ENCODE measurements at regions not wholly inside any gene's neighbourhood (a gene's known extent, or its start where the extent isn't known, plus 50 kb on each side); places are given as distances from the start of the nearest gene placed in this dataset.

- TF ChIP-seq ZNF512B (CRISPR knock-in tag; IDR thresholded peaks at IDR 0.05; ENCODE audit: borderline replicate concordance) (no peak), ZNF263 (CRISPR knock-in tag; IDR thresholded peaks at IDR 0.05) (no peak), MEIS1 (CRISPR knock-in tag; IDR thresholded peaks at IDR 0.05; ENCODE audit: borderline replicate concordance) (no peak), RERE (CRISPR knock-in tag; IDR thresholded peaks at IDR 0.05; ENCODE audit: low read depth) (no peak), ZKSCAN5 (CRISPR knock-in tag; IDR thresholded peaks at IDR 0.05) (no peak), MAF1 (CRISPR knock-in tag; IDR thresholded peaks at IDR 0.05; ENCODE audit: borderline replicate concordance) (no peak), MIER2 (CRISPR knock-in tag; IDR thresholded peaks at IDR 0.05) (no peak), SOX5 (CRISPR knock-in tag; IDR thresholded peaks at IDR 0.05; ENCODE audit: borderline replicate concordance) (no peak), SIX1 (CRISPR knock-in tag; IDR thresholded peaks at IDR 0.05; ENCODE audit: borderline replicate concordance) (no peak), ZNF83 (CRISPR knock-in tag; IDR thresholded peaks at IDR 0.05; ENCODE audit: borderline replicate concordance) (no peak)
- TF ChIP-seq, protein P1, sequence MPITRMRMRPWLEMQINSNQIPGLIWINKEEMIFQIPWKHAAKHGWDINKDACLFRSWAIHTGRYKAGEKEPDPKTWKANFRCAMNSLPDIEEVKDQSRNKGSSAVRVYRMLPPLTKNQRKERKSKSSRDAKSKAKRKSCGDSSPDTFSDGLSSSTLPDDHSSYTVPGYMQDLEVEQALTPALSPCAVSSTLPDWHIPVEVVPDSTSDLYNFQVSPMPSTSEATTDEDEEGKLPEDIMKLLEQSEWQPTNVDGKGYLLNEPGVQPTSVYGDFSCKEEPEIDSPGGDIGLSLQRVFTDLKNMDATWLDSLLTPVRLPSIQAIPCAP (CRISPR knock-in tag; IDR thresholded peaks at IDR 0.05; ENCODE audit: low read depth), result no peak
- TF ChIP-seq, protein P2, sequence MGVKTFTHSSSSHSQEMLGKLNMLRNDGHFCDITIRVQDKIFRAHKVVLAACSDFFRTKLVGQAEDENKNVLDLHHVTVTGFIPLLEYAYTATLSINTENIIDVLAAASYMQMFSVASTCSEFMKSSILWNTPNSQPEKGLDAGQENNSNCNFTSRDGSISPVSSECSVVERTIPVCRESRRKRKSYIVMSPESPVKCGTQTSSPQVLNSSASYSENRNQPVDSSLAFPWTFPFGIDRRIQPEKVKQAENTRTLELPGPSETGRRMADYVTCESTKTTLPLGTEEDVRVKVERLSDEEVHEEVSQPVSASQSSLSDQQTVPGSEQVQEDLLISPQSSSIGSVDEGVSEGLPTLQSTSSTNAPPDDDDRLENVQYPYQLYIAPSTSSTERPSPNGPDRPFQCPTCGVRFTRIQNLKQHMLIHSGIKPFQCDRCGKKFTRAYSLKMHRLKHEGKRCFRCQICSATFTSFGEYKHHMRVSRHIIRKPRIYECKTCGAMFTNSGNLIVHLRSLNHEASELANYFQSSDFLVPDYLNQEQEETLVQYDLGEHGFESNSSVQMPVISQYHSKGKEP (CRISPR knock-in tag; IDR thresholded peaks at IDR 0.05), result no peak
Observed at GRCh38 chr12:94749455-94749854, 99.1 kb upstream of the TMCC3 start (continued).
